ENCODE measurements at regions not wholly inside any gene's neighbourhood (a gene's known extent, or its start where the extent isn't known, plus 50 kb on each side); places are given as distances from the start of the nearest gene placed in this dataset.

DNA sequence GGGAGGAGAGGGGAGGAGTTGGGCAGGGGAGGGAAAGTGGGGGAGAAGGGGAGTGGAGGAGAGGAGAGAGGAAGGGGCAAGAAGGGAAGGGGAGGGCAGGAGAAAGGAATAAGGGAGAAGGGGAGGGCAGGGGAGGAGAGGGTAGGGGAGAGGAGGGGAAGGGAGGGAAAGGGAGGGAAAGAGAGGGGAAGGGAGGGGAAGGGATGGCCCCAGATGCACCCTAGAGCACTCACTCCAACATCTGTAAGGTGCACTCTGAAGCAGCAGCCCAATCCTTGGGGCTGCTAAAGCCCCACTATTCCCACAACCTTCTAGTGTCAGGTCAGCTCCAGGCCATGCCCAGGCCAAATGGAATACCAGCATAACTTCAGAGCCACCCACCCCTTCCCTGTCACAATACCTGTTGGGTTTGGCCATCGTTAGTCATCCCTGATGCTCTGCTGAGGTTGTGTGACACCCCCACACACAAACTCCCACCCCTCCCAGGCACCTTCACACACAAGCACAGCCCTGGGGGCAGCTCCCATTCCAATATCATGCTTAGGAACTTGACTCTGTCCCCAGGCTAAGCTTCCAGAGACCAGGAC, 55.7 kb upstream of the PKDCC start:
- TF ChIP-seq POLR2A (IDR thresholded peaks at IDR 0.05; ENCODE audit: low read length) (no peak), CTCF (IDR thresholded peaks at IDR 0.05) (no peak), EHMT2 (IDR thresholded peaks at IDR 0.05; ENCODE audit: low read depth) (no peak), MAX (IDR thresholded peaks at IDR 0.05) (no peak), RAD21 (conservative IDR thresholded peaks at IDR 0.05 in 1 of 2, IDR thresholded peaks at IDR 0.05 in 1 of 2) (no peak), CEBPB (IDR thresholded peaks at IDR 0.05) (no peak), PHF8 (IDR thresholded peaks at IDR 0.05; ENCODE audit: borderline replicate concordance, low read depth) (no peak), SMC3 (IDR thresholded peaks at IDR 0.05) (no peak), EP300 (IDR thresholded peaks at IDR 0.05) (no peak), ZSCAN20 (CRISPR knock-in tag; IDR thresholded peaks at IDR 0.05) (no peak), ELK1 (IDR thresholded peaks at IDR 0.05; ENCODE audit: low read depth, low read length) (no peak), JUN (IDR thresholded peaks at IDR 0.05) (no peak), RARB (CRISPR knock-in tag; IDR thresholded peaks at IDR 0.05) (no peak)
- TF ChIP-seq, protein P1, sequence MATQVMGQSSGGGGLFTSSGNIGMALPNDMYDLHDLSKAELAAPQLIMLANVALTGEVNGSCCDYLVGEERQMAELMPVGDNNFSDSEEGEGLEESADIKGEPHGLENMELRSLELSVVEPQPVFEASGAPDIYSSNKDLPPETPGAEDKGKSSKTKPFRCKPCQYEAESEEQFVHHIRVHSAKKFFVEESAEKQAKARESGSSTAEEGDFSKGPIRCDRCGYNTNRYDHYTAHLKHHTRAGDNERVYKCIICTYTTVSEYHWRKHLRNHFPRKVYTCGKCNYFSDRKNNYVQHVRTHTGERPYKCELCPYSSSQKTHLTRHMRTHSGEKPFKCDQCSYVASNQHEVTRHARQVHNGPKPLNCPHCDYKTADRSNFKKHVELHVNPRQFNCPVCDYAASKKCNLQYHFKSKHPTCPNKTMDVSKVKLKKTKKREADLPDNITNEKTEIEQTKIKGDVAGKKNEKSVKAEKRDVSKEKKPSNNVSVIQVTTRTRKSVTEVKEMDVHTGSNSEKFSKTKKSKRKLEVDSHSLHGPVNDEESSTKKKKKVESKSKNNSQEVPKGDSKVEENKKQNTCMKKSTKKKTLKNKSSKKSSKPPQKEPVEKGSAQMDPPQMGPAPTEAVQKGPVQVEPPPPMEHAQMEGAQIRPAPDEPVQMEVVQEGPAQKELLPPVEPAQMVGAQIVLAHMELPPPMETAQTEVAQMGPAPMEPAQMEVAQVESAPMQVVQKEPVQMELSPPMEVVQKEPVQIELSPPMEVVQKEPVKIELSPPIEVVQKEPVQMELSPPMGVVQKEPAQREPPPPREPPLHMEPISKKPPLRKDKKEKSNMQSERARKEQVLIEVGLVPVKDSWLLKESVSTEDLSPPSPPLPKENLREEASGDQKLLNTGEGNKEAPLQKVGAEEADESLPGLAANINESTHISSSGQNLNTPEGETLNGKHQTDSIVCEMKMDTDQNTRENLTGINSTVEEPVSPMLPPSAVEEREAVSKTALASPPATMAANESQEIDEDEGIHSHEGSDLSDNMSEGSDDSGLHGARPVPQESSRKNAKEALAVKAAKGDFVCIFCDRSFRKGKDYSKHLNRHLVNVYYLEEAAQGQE (IDR thresholded peaks at IDR 0.05), result no peak

Data from A549 (cell line).